ENCODE measurements at regions not wholly inside any gene's neighbourhood (a gene's known extent, or its start where the extent isn't known, plus 50 kb on each side); places are given as distances from the start of the nearest gene placed in this dataset.
"Not testable (repeated sequence)": the region's sequence is repeated elsewhere in the genome, so short reads cannot be mapped to it uniquely, and the experiment has no call there.

GRCh38 chr6:4412488-4412887 lies 277.1 kb upstream of the ECI2 start:
- H3K4me1 ChIP-seq (ENCODE audit: control insufficient read depth, insufficient read depth, low read length) = no peaks in the 10 kb centered on the region
- no peaks in the 10 kb centered on the region for H3K36me3 ChIP-seq (ENCODE audit: control insufficient read depth, insufficient read depth, low read length)
- peaks cover 4% of the 10 kb centered on the region; the same call in 1 of the 2 replicates for H3K9me3 ChIP-seq (ENCODE audit: control insufficient read depth, insufficient read depth, low read depth, low read length)
- H3K27me3 ChIP-seq (ENCODE audit: control insufficient read depth, insufficient read depth, low read length) = no peaks in the 10 kb centered on the region
- no peak overlapping the region for H3K4me3 ChIP-seq (ENCODE audit: low read depth, low read length)
- H3K27ac ChIP-seq (ENCODE audit: low read depth, low read length) = no peak overlapping the region
- H3K9ac ChIP-seq (ENCODE audit: low read length) = no peak overlapping the region

GRCh38 chr6:4412077-4412476 lies 276.7 kb upstream of the ECI2 start:
- Histone ChIP-seq H3K27me3 (ENCODE audit: control insufficient read depth, insufficient read depth, low read length) (no peaks in the 10 kb centered on the region), H3K36me3 (ENCODE audit: control insufficient read depth, insufficient read depth, low read length) (no peaks in the 10 kb centered on the region), H3K27ac (ENCODE audit: low read depth, low read length) (no peak overlapping the region), H3K4me3 (ENCODE audit: low read depth, low read length) (no peak overlapping the region), H3K4me1 (ENCODE audit: control insufficient read depth, insufficient read depth, low read length) (no peaks in the 10 kb centered on the region), H3K9me3 (ENCODE audit: control insufficient read depth, insufficient read depth, low read depth, low read length) (peaks cover 4% of the 10 kb centered on the region; the same call in 1 of the 2 replicates), H3K9ac (ENCODE audit: low read length) (no peak overlapping the region)

- H3K4me1 ChIP-seq (ENCODE audit: control insufficient read depth, insufficient read depth, low read length); H3K36me3 ChIP-seq (ENCODE audit: control insufficient read depth, insufficient read depth, low read length); H3K9me3 ChIP-seq (ENCODE audit: control insufficient read depth, insufficient read depth, low read depth, low read length); H3K27ac ChIP-seq (ENCODE audit: low read depth, low read length); H3K4me3 ChIP-seq (ENCODE audit: low read depth, low read length); H3K27me3 ChIP-seq (ENCODE audit: control insufficient read depth, insufficient read depth, low read length); H3K9ac ChIP-seq (ENCODE audit: low read length): not testable (repeated sequence)
These were observed 272.3 kb upstream of the ECI2 start for GRCh38 chr6:4407710-4408109.

- Histone ChIP-seq H3K27me3 (ENCODE audit: control insufficient read depth, insufficient read depth, low read length) (no peaks in the 10 kb centered on the region), H3K4me3 (ENCODE audit: low read depth, low read length) (no peak overlapping the region), H3K4me1 (ENCODE audit: control insufficient read depth, insufficient read depth, low read length) (peaks cover 11% of the 10 kb centered on the region), H3K9me3 (ENCODE audit: control insufficient read depth, insufficient read depth, low read depth, low read length) (no peaks in the 10 kb centered on the region), H3K36me3 (ENCODE audit: control insufficient read depth, insufficient read depth, low read length) (no peaks in the 10 kb centered on the region), H3K9ac (ENCODE audit: low read length) (no peak overlapping the region), H3K27ac (ENCODE audit: low read depth, low read length) (no peak overlapping the region)
These were observed 270.3 kb upstream of the ECI2 start for GRCh38 chr6:4405621-4406212.

- Histone ChIP-seq H3K4me3 (ENCODE audit: low read depth, low read length) (no peak overlapping the region), H3K36me3 (ENCODE audit: control insufficient read depth, insufficient read depth, low read length) (no peaks in the 10 kb centered on the region), H3K9ac (ENCODE audit: low read length) (no peak overlapping the region), H3K27me3 (ENCODE audit: control insufficient read depth, insufficient read depth, low read length) (no peaks in the 10 kb centered on the region), H3K27ac (ENCODE audit: low read depth, low read length) (no peak overlapping the region), H3K9me3 (ENCODE audit: control insufficient read depth, insufficient read depth, low read depth, low read length) (no peaks in the 10 kb centered on the region), H3K4me1 (ENCODE audit: control insufficient read depth, insufficient read depth, low read length) (peaks cover 11% of the 10 kb centered on the region)
These were observed 269.0 kb upstream of the ECI2 start for GRCh38 chr6:4404415-4404814.

GRCh38 chr6:4403828-4404227 lies 268.5 kb upstream of the ECI2 start:
- Histone ChIP-seq H3K36me3 (ENCODE audit: control insufficient read depth, insufficient read depth, low read length) (no peaks in the 10 kb centered on the region), H3K27ac (ENCODE audit: low read depth, low read length) (no peak overlapping the region), H3K9ac (ENCODE audit: low read length) (no peak overlapping the region), H3K4me3 (ENCODE audit: low read depth, low read length) (no peak overlapping the region), H3K4me1 (ENCODE audit: control insufficient read depth, insufficient read depth, low read length) (peaks cover 11% of the 10 kb centered on the region), H3K9me3 (ENCODE audit: control insufficient read depth, insufficient read depth, low read depth, low read length) (no peaks in the 10 kb centered on the region), H3K27me3 (ENCODE audit: control insufficient read depth, insufficient read depth, low read length) (no peaks in the 10 kb centered on the region)

- Histone ChIP-seq H3K27ac (ENCODE audit: low read depth, low read length) (no peak overlapping the region), H3K36me3 (ENCODE audit: control insufficient read depth, insufficient read depth, low read length) (no peaks in the 10 kb centered on the region), H3K9me3 (ENCODE audit: control insufficient read depth, insufficient read depth, low read depth, low read length) (no peaks in the 10 kb centered on the region), H3K9ac (ENCODE audit: low read length) (no peak overlapping the region), H3K4me3 (ENCODE audit: low read depth, low read length) (no peak overlapping the region), H3K4me1 (ENCODE audit: control insufficient read depth, insufficient read depth, low read length) (peaks cover 11% of the 10 kb centered on the region), H3K27me3 (ENCODE audit: control insufficient read depth, insufficient read depth, low read length) (no peaks in the 10 kb centered on the region)
These were observed 267.8 kb upstream of the ECI2 start for GRCh38 chr6:4403023-4403752.

GRCh38 chr6:4402477-4402976 lies 267.2 kb upstream of the ECI2 start:
- Histone ChIP-seq H3K4me1 (ENCODE audit: control insufficient read depth, insufficient read depth, low read length) (peaks cover 11% of the 10 kb centered on the region), H3K27me3 (ENCODE audit: control insufficient read depth, insufficient read depth, low read length) (no peaks in the 10 kb centered on the region), H3K9me3 (ENCODE audit: control insufficient read depth, insufficient read depth, low read depth, low read length) (no peaks in the 10 kb centered on the region), H3K4me3 (ENCODE audit: low read depth, low read length) (no peak overlapping the region), H3K36me3 (ENCODE audit: control insufficient read depth, insufficient read depth, low read length) (no peaks in the 10 kb centered on the region), H3K27ac (ENCODE audit: low read depth, low read length) (no peak overlapping the region), H3K9ac (ENCODE audit: low read length) (peak overlapping the region; percentile 19)

- no peak overlapping the region for H3K9ac ChIP-seq (ENCODE audit: low read length)
- H3K9me3 ChIP-seq (ENCODE audit: control insufficient read depth, insufficient read depth, low read depth, low read length) = no peaks in the 10 kb centered on the region
- no peak overlapping the region for H3K4me3 ChIP-seq (ENCODE audit: low read depth, low read length)
- H3K27me3 ChIP-seq (ENCODE audit: control insufficient read depth, insufficient read depth, low read length) = no peaks in the 10 kb centered on the region
- no peak overlapping the region for H3K27ac ChIP-seq (ENCODE audit: low read depth, low read length)
- peaks cover 11% of the 10 kb centered on the region for H3K4me1 ChIP-seq (ENCODE audit: control insufficient read depth, insufficient read depth, low read length)
- no peaks in the 10 kb centered on the region for H3K36me3 ChIP-seq (ENCODE audit: control insufficient read depth, insufficient read depth, low read length)
These were observed 266.3 kb upstream of the ECI2 start for GRCh38 chr6:4401408-4402368.

- H3K27me3 ChIP-seq (ENCODE audit: control insufficient read depth, insufficient read depth, low read length) = no peaks in the 10 kb centered on the region
- no peak overlapping the region for H3K9ac ChIP-seq (ENCODE audit: low read length)
- H3K4me1 ChIP-seq (ENCODE audit: control insufficient read depth, insufficient read depth, low read length) = peaks cover 8% of the 10 kb centered on the region; the same call in 1 of the 2 replicates
- no peaks in the 10 kb centered on the region for H3K36me3 ChIP-seq (ENCODE audit: control insufficient read depth, insufficient read depth, low read length)
- no peak overlapping the region for H3K4me3 ChIP-seq (ENCODE audit: low read depth, low read length)
- no peak overlapping the region for H3K27ac ChIP-seq (ENCODE audit: low read depth, low read length)
- no peaks in the 10 kb centered on the region for H3K9me3 ChIP-seq (ENCODE audit: control insufficient read depth, insufficient read depth, low read depth, low read length)
These were observed 264.3 kb upstream of the ECI2 start for GRCh38 chr6:4399656-4400055.

Data from HUES6 (cell line).